HEK293 (cell line): ENCODE measurements at regions not wholly inside any gene's neighbourhood (a gene's known extent, or its start where the extent isn't known, plus 50 kb on each side); places are given as distances from the start of the nearest gene placed in this dataset.

ENCODE experiments used
- CTCF ChIA-PET: fragments of 350-600 bp; formaldehyde crosslinking; extraction: SDS; loops from one replicate; lab custom pipeline; 2021; ENCODE audit warnings: antibody characterized with exemption; lab: Yijun Ruan, JAX
- POLR2A ChIA-PET: fragments of 300-600 bp; formaldehyde crosslinking; extraction: SDS; loops from one replicate; lab custom pipeline; 2020; ENCODE audit warnings: antibody characterized with exemption, inconsistent platforms; lab: Yijun Ruan, JAX
- H3K27ac ChIP-seq: fragments of 200-500 bp; sonication (Bioruptor generic); 2 replicates; pipeline ENCODE4 v1.5.1; 2014; ENCODE audit warnings: low read depth, low read length, control low read depth, inconsistent platforms; ENCODE audit errors: extremely low read depth
- H3K36me3 ChIP-seq, 2 experiments: fragments of 200-500 bp in 1 of 2; sonication (Bioruptor generic) in 1 of 2; 1 replicate in 1 of 2; 2 replicates in 1 of 2; pipeline ENCODE4 v1.5.1; 2014 to 2017; ENCODE audit warnings: inconsistent platforms in 2 of 2, low read length in 2 of 2; ENCODE audit not compliant: control insufficient read depth in 2 of 2, insufficient read depth in 1 of 2
- H3K4me1 ChIP-seq: fragments of 200-500 bp; sonication (Bioruptor generic); 2 replicates; pipeline ENCODE4 v1.5.1; 2014; ENCODE audit warnings: mild to moderate bottlenecking, low read length, inconsistent platforms; ENCODE audit not compliant: control insufficient read depth, insufficient read depth
- H3K4me3 ChIP-seq: 2 replicates; pipeline ENCODE4 v1.5.1; 2011; ENCODE audit warnings: low read depth, mild to moderate bottlenecking, control low read depth, low read length, moderate library complexity
- H3K9me3 ChIP-seq: fragments of 200-500 bp; sonication (Bioruptor generic); 2 replicates; pipeline ENCODE4 v1.5.1; 2014; ENCODE audit warnings: low read depth, low read length, inconsistent platforms; ENCODE audit not compliant: control insufficient read depth, insufficient read depth
- RBAK ChIP-seq: fragments of 450-650 bp; formaldehyde crosslinking; IDR thresholded peaks from 2 replicates; pipeline ENCODE4 v1.5.1; 2016; ENCODE audit warnings: missing biosample characterization, missing genetic modification characterization
- ZBTB20 ChIP-seq: fragments of 450-650 bp; formaldehyde crosslinking; IDR thresholded peaks from 2 replicates; pipeline ENCODE4 v1.5.1; 2016; ENCODE audit warnings: missing biosample characterization, missing genetic modification characterization
- ZFP41 ChIP-seq: fragments of 450-650 bp; formaldehyde crosslinking; IDR thresholded peaks from 2 replicates; pipeline ENCODE4 v1.5.1; 2016; ENCODE audit warnings: missing biosample characterization, missing genetic modification characterization, borderline replicate concordance
- ZFP69B ChIP-seq: fragments of 450-650 bp; formaldehyde crosslinking; IDR thresholded peaks from 2 replicates; pipeline ENCODE4 v1.5.1; 2016; ENCODE audit warnings: missing biosample characterization, missing genetic modification characterization
- ZIC2 ChIP-seq: fragments of 450-650 bp; formaldehyde crosslinking; IDR thresholded peaks from 2 replicates; pipeline ENCODE4 v1.5.1; 2016; ENCODE audit warnings: missing biosample characterization, missing genetic modification characterization
- ZNF132 ChIP-seq: fragments of 450-650 bp; formaldehyde crosslinking; IDR thresholded peaks from 2 replicates; pipeline ENCODE4 v1.5.1; 2017; ENCODE audit warnings: missing biosample characterization, missing genetic modification characterization, borderline replicate concordance
- ZNF140 ChIP-seq: fragments of 450-650 bp; formaldehyde crosslinking; IDR thresholded peaks from 2 replicates; pipeline ENCODE4 v1.5.1; 2016; ENCODE audit warnings: missing biosample characterization, missing genetic modification characterization
- ZNF169 ChIP-seq: fragments of 450-650 bp; formaldehyde crosslinking; IDR thresholded peaks from 2 replicates; pipeline ENCODE4 v1.5.1; 2016; ENCODE audit warnings: missing biosample characterization, missing genetic modification characterization
- ZNF221 ChIP-seq: fragments of 450-650 bp; formaldehyde crosslinking; IDR thresholded peaks from 2 replicates; pipeline ENCODE4 v1.5.1; 2017; ENCODE audit warnings: missing biosample characterization, missing genetic modification characterization, borderline replicate concordance
- ZNF341 ChIP-seq: fragments of 450-650 bp; formaldehyde crosslinking; IDR thresholded peaks from 2 replicates; pipeline ENCODE4; 2016; ENCODE audit warnings: low read depth, missing biosample characterization, missing genetic modification characterization
- ZNF354C ChIP-seq: fragments of 450-650 bp; formaldehyde crosslinking; IDR thresholded peaks from 2 replicates; pipeline ENCODE4 v1.5.1; 2016; ENCODE audit warnings: missing biosample characterization, missing genetic modification characterization, low read depth, borderline replicate concordance
- ZNF510 ChIP-seq: fragments of 450-650 bp; formaldehyde crosslinking; IDR thresholded peaks from 2 replicates; pipeline ENCODE4 v1.5.1; 2018; ENCODE audit warnings: mild to moderate bottlenecking, missing genetic modification characterization, missing biosample characterization; ENCODE audit not compliant: insufficient replicate concordance
- ZNF560 ChIP-seq: fragments of 450-650 bp; formaldehyde crosslinking; IDR thresholded peaks from 2 replicates; pipeline ENCODE4 v1.5.1; 2017; ENCODE audit warnings: missing biosample characterization, missing genetic modification characterization, borderline replicate concordance
- ZNF585B ChIP-seq: fragments of 450-650 bp; formaldehyde crosslinking; IDR thresholded peaks from 2 replicates; pipeline ENCODE4 v1.5.1; 2016; ENCODE audit warnings: missing biosample characterization, missing genetic modification characterization
- ZNF600 ChIP-seq: fragments of 450-650 bp; formaldehyde crosslinking; IDR thresholded peaks from 2 replicates; pipeline ENCODE4 v1.5.1; 2016; ENCODE audit warnings: missing biosample characterization, missing genetic modification characterization
- ZNF621 ChIP-seq: fragments of 450-650 bp; formaldehyde crosslinking; IDR thresholded peaks from 2 replicates; pipeline ENCODE4 v1.5.1; 2017; ENCODE audit warnings: missing biosample characterization, missing genetic modification characterization
- ZSCAN16 ChIP-seq: fragments of 450-650 bp; formaldehyde crosslinking; IDR thresholded peaks from 2 replicates; pipeline ENCODE4 v1.5.1; 2016; ENCODE audit warnings: missing biosample characterization, missing genetic modification characterization
- TF ChIP-seq, protein P1 (sequence below): fragments of 450-650 bp; formaldehyde crosslinking; IDR thresholded peaks from 2 replicates; pipeline ENCODE4 v1.5.1; 2016; ENCODE audit warnings: missing biosample characterization, missing genetic modification characterization
- TF ChIP-seq, protein P2 (sequence below): fragments of 450-650 bp; formaldehyde crosslinking; IDR thresholded peaks from 2 replicates; pipeline ENCODE4 v1.5.1; 2016; ENCODE audit warnings: missing biosample characterization, missing genetic modification characterization
- TF ChIP-seq, protein P3 (sequence below): fragments of 450-650 bp; formaldehyde crosslinking; IDR thresholded peaks from 2 replicates; pipeline ENCODE4 v1.5.1; 2016; ENCODE audit warnings: missing biosample characterization, missing genetic modification characterization
- TF ChIP-seq, protein P4 (sequence below): sonication (generic); formaldehyde crosslinking; IDR thresholded peaks from 2 replicates; pipeline ENCODE4 v1.8.1; 2022; ENCODE audit warnings: mild to moderate bottlenecking, moderate library complexity, missing genetic modification reagents
- TF ChIP-seq, protein P5 (sequence below): fragments of 450-650 bp; formaldehyde crosslinking; IDR thresholded peaks from 2 replicates; pipeline ENCODE4 v1.5.1; 2017; ENCODE audit warnings: missing biosample characterization, missing genetic modification characterization

DNA sequence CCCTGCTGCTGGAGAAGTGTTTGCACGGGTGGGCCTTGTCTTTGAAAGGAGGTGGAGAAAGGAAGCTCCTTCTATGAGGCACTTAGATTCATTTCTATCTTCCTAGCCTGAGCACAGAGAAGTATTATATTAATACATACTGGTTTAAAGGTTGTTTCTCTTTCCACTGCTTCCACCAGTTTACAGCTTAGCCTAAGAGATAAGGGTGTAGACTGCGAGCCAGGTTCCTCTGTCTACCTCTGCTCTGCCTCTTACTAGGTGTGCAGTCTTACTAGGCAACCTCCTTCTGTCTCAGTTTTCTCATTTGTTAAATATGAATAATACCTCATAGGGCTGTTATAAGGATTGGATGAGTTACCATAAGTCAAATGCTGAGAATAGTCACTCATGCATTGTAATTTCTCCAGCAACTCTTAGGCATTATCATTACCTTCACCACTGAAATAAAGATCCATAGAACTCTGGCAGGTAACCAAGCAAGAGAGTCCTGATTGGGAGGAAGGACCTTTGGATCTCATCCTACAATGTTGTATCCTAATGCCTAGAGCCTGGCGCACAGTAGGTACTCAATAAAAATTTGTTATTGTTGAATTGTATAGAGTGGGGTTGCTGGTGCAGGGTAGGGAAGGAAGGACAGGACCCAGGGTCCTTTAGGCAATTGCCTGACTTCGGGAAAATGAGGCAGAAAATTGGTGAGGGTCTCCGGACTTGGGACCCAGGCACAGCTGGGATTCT lies 95.1 kb downstream of the TBX19 start:
- H3K4me1 ChIP-seq: no peaks in the 10 kb centered on the region
- ChIA-PET CTCF (interaction anchor here (0.8 to 1.6 kb wide), 2 partner anchors 33 to 63 kb away, joined by 3 to 5 read pairs; no protein-coding TSS in a partner anchor), POLR2A (no interaction called here)
- TF ChIP-seq ZFP41 (tag by site-specific recombination) (no peak), ZNF510 (no peak), ZNF585B (tag by site-specific recombination) (no peak), ZBTB20 (tag by site-specific recombination) (no peak), ZSCAN16 (tag by site-specific recombination) (no peak), ZNF132 (no peak), ZNF140 (tag by site-specific recombination) (no peak), ZNF600 (no peak), ZNF169 (tag by site-specific recombination) (no peak)
- TF ChIP-seq, protein P1, sequence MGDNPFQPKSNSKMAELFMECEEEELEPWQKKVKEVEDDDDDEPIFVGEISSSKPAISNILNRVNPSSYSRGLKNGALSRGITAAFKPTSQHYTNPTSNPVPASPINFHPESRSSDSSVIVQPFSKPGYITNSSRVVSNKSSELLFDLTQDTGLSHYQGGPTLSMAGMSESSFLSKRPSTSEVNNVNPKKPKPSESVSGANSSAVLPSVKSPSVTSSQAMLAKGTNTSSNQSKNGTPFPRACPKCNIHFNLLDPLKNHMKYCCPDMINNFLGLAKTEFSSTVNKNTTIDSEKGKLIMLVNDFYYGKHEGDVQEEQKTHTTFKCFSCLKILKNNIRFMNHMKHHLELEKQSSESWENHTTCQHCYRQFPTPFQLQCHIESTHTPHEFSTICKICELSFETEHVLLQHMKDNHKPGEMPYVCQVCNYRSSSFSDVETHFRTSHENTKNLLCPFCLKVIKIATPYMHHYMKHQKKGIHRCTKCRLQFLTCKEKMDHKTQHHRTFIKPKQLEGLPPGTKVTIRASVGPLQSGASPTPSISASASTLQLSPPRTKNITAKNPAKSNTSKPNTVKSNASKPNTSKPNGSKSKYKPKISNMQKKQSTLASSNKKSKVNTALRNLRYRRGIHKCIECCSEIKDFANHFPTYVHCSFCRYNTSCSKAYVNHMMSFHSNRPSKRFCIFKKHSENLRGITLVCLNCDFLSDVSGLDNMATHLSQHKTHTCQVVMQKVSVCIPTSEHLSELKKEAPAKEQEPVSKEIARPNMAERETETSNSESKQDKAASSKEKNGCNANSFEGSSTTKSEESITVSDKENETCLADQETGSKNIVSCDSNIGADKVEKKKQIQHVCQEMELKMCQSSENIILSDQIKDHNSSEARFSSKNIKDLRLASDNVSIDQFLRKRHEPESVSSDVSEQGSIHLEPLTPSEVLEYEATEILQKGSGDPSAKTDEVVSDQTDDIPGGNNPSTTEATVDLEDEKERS (tag by site-specific recombination): no peak
- TF ChIP-seq, protein P2, sequence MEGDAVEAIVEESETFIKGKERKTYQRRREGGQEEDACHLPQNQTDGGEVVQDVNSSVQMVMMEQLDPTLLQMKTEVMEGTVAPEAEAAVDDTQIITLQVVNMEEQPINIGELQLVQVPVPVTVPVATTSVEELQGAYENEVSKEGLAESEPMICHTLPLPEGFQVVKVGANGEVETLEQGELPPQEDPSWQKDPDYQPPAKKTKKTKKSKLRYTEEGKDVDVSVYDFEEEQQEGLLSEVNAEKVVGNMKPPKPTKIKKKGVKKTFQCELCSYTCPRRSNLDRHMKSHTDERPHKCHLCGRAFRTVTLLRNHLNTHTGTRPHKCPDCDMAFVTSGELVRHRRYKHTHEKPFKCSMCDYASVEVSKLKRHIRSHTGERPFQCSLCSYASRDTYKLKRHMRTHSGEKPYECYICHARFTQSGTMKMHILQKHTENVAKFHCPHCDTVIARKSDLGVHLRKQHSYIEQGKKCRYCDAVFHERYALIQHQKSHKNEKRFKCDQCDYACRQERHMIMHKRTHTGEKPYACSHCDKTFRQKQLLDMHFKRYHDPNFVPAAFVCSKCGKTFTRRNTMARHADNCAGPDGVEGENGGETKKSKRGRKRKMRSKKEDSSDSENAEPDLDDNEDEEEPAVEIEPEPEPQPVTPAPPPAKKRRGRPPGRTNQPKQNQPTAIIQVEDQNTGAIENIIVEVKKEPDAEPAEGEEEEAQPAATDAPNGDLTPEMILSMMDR (tag by site-specific recombination): no peak
- TF ChIP-seq, protein P3, sequence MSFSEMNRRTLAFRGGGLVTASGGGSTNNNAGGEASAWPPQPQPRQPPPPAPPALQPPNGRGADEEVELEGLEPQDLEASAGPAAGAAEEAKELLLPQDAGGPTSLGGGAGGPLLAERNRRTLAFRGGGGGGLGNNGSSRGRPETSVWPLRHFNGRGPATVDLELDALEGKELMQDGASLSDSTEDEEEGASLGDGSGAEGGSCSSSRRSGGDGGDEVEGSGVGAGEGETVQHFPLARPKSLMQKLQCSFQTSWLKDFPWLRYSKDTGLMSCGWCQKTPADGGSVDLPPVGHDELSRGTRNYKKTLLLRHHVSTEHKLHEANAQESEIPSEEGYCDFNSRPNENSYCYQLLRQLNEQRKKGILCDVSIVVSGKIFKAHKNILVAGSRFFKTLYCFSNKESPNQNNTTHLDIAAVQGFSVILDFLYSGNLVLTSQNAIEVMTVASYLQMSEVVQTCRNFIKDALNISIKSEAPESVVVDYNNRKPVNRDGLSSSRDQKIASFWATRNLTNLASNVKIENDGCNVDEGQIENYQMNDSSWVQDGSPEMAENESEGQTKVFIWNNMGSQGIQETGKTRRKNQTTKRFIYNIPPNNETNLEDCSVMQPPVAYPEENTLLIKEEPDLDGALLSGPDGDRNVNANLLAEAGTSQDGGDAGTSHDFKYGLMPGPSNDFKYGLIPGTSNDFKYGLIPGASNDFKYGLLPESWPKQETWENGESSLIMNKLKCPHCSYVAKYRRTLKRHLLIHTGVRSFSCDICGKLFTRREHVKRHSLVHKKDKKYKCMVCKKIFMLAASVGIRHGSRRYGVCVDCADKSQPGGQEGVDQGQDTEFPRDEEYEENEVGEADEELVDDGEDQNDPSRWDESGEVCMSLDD (tag by site-specific recombination): no peak
- H3K36me3 ChIP-seq: peaks cover 0 to 4% of the 10 kb centered on the region in 2 experiments; a peak in 1 of 3 replicates
- H3K4me3 ChIP-seq: no peak overlapping the region
- H3K9me3 ChIP-seq: no peaks in the 10 kb centered on the region
- no peak overlapping the region for H3K27ac ChIP-seq

DNA sequence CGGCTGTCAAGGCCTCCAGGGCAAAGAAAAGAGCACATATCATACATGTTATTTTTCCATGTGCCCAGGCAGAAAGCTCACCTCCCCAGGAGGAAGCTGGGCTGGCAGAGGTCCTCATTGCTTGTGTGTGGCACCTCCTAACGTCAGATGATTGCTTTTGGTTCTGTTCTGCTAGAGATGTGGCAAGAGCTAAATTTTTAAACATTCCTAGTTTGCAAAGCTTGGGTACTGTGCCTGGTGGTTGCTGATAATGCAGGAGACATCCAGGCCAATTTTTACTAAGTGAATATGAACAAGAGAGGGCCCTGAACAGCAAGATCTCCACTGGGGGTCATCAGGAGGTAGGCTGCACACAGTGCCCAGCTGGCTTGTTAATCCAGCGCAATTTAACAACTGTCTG lies 93.9 kb downstream of the TBX19 start:
- H3K4me1 ChIP-seq: no peaks in the 10 kb centered on the region
- no peaks in the 10 kb centered on the region for H3K36me3 ChIP-seq
- CTCF ChIA-PET: interaction anchor here (1.6 kb wide), 1 partner anchor 32 kb away, joined by 5 read pairs; no protein-coding TSS in a partner anchor
- H3K27ac ChIP-seq: no peak overlapping the region
- POLR2A ChIA-PET: no interaction called here
- no peak overlapping the region for H3K4me3 ChIP-seq
- no peaks in the 10 kb centered on the region for H3K9me3 ChIP-seq
- TF ChIP-seq, protein P4, sequence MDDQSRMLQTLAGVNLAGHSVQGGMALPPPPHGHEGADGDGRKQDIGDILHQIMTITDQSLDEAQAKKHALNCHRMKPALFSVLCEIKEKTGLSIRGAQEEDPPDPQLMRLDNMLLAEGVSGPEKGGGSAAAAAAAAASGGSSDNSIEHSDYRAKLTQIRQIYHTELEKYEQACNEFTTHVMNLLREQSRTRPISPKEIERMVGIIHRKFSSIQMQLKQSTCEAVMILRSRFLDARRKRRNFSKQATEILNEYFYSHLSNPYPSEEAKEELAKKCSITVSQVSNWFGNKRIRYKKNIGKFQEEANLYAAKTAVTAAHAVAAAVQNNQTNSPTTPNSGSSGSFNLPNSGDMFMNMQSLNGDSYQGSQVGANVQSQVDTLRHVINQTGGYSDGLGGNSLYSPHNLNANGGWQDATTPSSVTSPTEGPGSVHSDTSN: no peak
- TF ChIP-seq ZFP69B (tag by site-specific recombination) (no peak), ZNF354C (tag by site-specific recombination) (no peak), ZNF621 (tag by site-specific recombination) (no peak), ZIC2 (no peak), ZNF341 (tag by site-specific recombination) (no peak), ZNF221 (tag by site-specific recombination) (no peak), ZNF560 (tag by site-specific recombination) (no peak), RBAK (tag by site-specific recombination) (no peak)
- TF ChIP-seq, protein P5, sequence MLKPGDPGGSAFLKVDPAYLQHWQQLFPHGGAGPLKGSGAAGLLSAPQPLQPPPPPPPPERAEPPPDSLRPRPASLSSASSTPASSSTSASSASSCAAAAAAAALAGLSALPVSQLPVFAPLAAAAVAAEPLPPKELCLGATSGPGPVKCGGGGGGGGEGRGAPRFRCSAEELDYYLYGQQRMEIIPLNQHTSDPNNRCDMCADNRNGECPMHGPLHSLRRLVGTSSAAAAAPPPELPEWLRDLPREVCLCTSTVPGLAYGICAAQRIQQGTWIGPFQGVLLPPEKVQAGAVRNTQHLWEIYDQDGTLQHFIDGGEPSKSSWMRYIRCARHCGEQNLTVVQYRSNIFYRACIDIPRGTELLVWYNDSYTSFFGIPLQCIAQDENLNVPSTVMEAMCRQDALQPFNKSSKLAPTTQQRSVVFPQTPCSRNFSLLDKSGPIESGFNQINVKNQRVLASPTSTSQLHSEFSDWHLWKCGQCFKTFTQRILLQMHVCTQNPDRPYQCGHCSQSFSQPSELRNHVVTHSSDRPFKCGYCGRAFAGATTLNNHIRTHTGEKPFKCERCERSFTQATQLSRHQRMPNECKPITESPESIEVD (tag by site-specific recombination): no peak
- TF ChIP-seq, protein P2 (tag by site-specific recombination): no peak
